H1 (cell line): ENCODE measurements at regions not wholly inside any gene's neighbourhood (a gene's known extent, or its start where the extent isn't known, plus 50 kb on each side); places are given as distances from the start of the nearest gene placed in this dataset.

ENCODE experiments used
- ATF2 ChIP-seq: IDR thresholded peaks from 2 replicates; pipeline ENCODE4 v1.6.1; 2012; ENCODE audit warnings: low read length, inconsistent platforms
- CHD2 ChIP-seq: IDR thresholded peaks from 2 replicates; pipeline ENCODE4 v1.6.1; 2012; ENCODE audit warnings: low read length, improper control_type of control experiment
- CTCF ChIP-seq, 3 experiments: IDR thresholded peaks; 1 replicate in 2 of 3; 2 replicates in 1 of 3; pipeline versions ENCODE4 v1.5.1 to v1.6.1; 2011; ENCODE audit warnings: low read length in 3 of 3, mild to moderate bottlenecking in 3 of 3, inconsistent platforms in 2 of 3, low read depth in 1 of 3, moderate library complexity in 1 of 3; ENCODE audit not compliant: insufficient read depth in 1 of 3; ENCODE audit errors: control extremely low read depth in 1 of 3
- HDAC2 ChIP-seq, 2 experiments: fragments of 300-600 bp in 1 of 2; sonication (generic) in 1 of 2; IDR thresholded peaks; 2 replicates each; pipeline ENCODE4 v1.6.1; 2011 to 2012; ENCODE audit warnings: low read depth in 2 of 2, low read length in 2 of 2, mild to moderate bottlenecking in 2 of 2, moderate library complexity in 2 of 2, borderline replicate concordance in 1 of 2, inconsistent platforms in 1 of 2
- MAFK ChIP-seq: IDR thresholded peaks from 2 replicates; pipeline ENCODE4 v1.6.1; 2012; ENCODE audit warnings: low read depth, mild to moderate bottlenecking, improper control_type of control experiment, low read length
- MAX ChIP-seq: IDR thresholded peaks from 2 replicates; pipeline ENCODE4 v1.6.1; 2012; ENCODE audit warnings: inconsistent platforms
- POLR2A ChIP-seq, 2 experiments: IDR thresholded peaks; 1 replicate in 1 of 2; 2 replicates in 1 of 2; pipeline ENCODE4 v1.6.1; 2011; ENCODE audit warnings: low read depth in 2 of 2, low read length in 2 of 2, mild to moderate bottlenecking in 2 of 2; ENCODE audit errors: control extremely low read depth in 1 of 2
- POLR2AphosphoS5 ChIP-seq: IDR thresholded peaks from 2 replicates; pipeline ENCODE4 v1.6.1; 2011; ENCODE audit warnings: low read depth, low read length
- SP1 ChIP-seq: IDR thresholded peaks from 2 replicates; pipeline ENCODE4 v1.6.1; 2011; ENCODE audit warnings: low read depth, low read length
- SP4 ChIP-seq: IDR thresholded peaks from 2 replicates; pipeline ENCODE4 v1.6.1; 2012; ENCODE audit warnings: low read length, inconsistent platforms
- TAF1 ChIP-seq: IDR thresholded peaks from 2 replicates; pipeline ENCODE4 v1.6.1; 2011; ENCODE audit warnings: mild to moderate bottlenecking, low read depth, low read length
- TCF12 ChIP-seq: IDR thresholded peaks from 2 replicates; pipeline ENCODE4 v1.6.1; 2011; ENCODE audit warnings: low read depth, mild to moderate bottlenecking, low read length
- USF2 ChIP-seq: IDR thresholded peaks from 2 replicates; pipeline ENCODE4 v1.6.1; 2011; ENCODE audit warnings: low read length, improper control_type of control experiment

- TF ChIP-seq CTCF (IDR thresholded peaks at IDR 0.05; ENCODE audit: control extremely low read depth in 1 of 3, insufficient read depth in 1 of 3, low read depth in 1 of 3, low read length in 3 of 3), result no peak
- TF ChIP-seq SP1, result no peak
- no peak for TF ChIP-seq MAX
- no peak for TF ChIP-seq ATF2
- TF ChIP-seq TAF1, result no peak
- no peak for TF ChIP-seq CHD2
- no peak for TF ChIP-seq HDAC2 (IDR thresholded peaks at IDR 0.05; ENCODE audit: borderline replicate concordance in 1 of 2, low read depth in 2 of 2, low read length in 2 of 2)
- no peak for TF ChIP-seq MAFK
- no peak for TF ChIP-seq POLR2AphosphoS5
- TF ChIP-seq POLR2A (IDR thresholded peaks at IDR 0.05; ENCODE audit: control extremely low read depth in 1 of 2, low read depth in 2 of 2, low read length in 2 of 2), result no peak
- no peak for TF ChIP-seq SP4
- no peak for TF ChIP-seq TCF12
- TF ChIP-seq USF2, result no peak
Observed at GRCh38 chr7:23892019-23892418, 182.0 kb downstream of the STK31 start.
